ENCODE measurements at regions not wholly inside any gene's neighbourhood (a gene's known extent, or its start where the extent isn't known, plus 50 kb on each side); places are given as distances from the start of the nearest gene placed in this dataset.
"Not testable (repeated sequence)": the region's sequence is repeated elsewhere in the genome, so short reads cannot be mapped to it uniquely, and the experiment has no call there.

GRCh38 chr2:16244153-16244965 is 304.0 kb downstream of the MYCN start:
- no peak for DNase-seq (ENCODE audit: low read depth in 2 of 2)

GRCh38 chr2:16243411-16243996 is 303.2 kb downstream of the MYCN start:
- DNase-seq (ENCODE audit: low read depth in 2 of 2) = no peak

DNA sequence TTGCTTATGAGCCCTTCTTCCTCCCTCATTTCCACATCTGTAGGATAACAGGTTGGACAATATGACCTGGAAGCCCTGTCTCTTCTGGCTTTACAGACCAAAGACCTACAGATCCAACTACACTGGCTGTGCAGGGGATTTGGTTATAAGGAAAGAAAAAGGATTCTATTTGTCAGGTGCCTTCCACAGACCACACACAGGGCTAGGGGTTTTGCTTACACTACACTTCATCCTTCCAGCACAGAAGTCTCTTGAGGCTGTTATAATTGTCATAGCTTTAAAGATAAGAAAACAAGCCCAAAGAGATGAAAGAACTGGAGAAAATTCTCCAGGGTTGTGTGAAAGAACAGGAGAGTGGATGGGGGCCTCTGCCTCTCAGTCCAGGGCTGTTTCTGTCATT is 302.6 kb downstream of the MYCN start:
- no peak for DNase-seq (ENCODE audit: low read depth in 2 of 2)

DNA sequence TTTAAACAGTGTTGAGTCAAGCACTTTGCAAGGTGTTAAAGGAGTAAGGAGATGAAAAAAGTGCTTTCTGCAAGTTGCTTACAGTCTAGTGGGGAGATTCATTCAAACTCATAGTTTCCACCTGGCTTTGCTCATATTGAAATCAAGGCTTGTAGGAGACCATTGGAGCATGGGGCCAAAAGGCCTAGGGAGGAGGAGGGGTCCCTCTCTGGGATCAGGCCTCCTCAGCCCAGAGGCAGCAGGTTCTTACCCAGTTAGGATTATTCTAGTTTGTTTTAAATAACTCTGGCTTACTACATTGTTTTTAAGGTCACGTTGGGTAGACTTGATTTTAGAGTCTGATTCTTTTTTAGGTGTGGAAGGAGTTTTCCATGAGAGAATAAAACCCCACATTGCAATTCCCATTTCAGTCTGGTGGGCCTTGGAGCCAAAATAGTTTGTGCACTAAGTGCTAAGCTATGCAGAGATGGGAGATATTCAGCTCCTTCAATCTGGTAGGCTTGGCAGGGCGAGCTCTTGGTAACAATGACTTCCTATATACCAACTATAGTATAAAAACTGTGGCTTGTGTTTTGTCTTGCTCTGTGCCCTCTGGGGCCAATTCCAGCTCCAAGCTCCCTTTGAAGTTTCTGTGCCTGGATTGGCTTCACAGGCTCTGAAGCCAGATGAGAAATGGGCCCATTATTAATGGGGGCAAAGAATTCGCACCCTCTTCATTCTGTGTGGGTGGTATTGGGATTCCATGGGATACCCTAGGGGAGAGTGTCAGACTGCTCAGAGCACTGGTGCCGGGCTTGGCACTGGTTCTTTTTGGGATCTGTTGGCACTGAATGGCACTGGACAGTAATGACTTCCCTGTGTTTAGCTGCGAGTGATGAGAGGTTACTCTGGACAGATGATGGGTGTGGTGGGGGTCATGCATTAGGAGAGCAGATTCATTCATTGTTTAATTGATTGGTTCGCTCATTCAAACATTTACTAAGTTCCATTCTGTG is 301.1 kb downstream of the MYCN start:
- no peak for DNase-seq (ENCODE audit: low read depth in 2 of 2)

DNA sequence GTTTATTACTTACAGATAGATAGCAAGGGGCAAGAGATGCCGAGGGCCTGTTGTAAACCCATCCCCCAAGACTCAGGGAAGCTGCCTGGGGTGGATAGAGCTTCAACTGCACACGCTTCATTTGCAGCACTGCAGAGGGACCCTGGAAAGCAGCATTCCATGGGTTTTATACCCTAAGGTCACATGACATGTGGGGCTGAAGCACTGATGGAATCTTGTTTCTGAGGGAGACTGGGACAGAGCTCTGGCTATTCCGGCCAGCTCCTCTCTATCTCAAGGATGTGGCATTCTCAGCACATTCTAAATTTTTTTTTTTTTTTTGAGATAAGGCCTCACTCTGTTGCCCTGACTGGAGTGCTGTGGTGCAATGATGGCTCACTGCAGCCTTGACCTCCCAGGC is 300.1 kb downstream of the MYCN start:
- DNase-seq (ENCODE audit: low read depth in 2 of 2) = no peak

DNA sequence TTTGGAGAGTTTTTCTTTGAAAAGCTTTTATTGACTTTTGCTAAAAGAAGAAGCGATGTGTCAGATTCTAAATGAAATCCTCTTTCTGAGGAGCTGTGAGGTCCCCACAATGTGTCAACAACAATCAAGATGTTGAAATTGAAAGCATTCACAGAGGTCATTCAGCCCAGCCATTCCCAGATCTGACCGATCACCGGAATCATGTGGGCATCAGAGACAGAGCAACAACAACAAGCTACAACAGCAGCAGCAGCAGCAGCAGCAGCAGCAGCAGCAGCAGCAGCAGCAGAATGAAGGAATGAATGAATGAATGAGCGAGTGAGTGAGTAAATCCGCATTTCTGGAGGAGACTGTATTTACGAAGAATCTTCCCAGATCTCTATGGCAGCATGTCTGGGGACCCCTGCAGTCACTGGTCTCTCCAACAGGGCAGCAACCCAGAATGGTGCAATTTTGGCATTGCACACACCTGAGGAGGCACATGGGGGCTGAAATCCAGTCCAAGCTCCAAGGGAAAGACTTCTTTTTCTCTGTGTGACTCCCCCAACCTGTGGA is 299.0 kb downstream of the MYCN start:
- DNase-seq (ENCODE audit: low read depth in 2 of 2) = no peak

- no peak for DNase-seq (ENCODE audit: low read depth in 2 of 2)
Measured at GRCh38 chr2:16238786-16239185, 298.4 kb downstream of the MYCN start.

- DNase-seq (ENCODE audit: low read depth in 2 of 2) = no peak
Measured at GRCh38 chr2:16238001-16238761, 297.8 kb downstream of the MYCN start.

GRCh38 chr2:16235747-16236146 is 295.4 kb downstream of the MYCN start:
- no peak for DNase-seq (ENCODE audit: low read depth in 2 of 2)

DNA sequence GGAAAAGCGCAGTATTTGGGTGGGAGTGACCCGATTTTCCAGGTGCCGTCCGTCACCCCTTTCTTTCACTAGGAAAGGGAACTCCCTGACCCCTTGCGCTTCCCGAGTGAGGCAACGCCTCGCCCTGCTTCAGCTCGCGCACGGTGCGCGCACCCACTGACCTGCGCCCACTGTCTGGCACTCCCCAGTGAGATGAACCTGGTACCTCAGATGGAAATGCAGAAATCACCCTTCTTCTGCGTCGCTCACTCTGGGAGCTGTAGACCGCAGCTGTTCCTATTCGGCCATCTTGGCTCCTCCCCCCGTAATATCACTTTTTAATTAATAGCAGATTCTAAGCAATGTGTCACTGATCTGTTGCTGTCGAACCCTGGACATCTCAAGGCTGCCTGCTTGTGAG is 294.9 kb downstream of the MYCN start:
- DNase-seq (ENCODE audit: low read depth in 2 of 2) = not testable (repeated sequence)

- DNase-seq (ENCODE audit: low read depth in 2 of 2) = no peak
Measured at GRCh38 chr2:16228951-16229350, 288.6 kb downstream of the MYCN start.

DNA sequence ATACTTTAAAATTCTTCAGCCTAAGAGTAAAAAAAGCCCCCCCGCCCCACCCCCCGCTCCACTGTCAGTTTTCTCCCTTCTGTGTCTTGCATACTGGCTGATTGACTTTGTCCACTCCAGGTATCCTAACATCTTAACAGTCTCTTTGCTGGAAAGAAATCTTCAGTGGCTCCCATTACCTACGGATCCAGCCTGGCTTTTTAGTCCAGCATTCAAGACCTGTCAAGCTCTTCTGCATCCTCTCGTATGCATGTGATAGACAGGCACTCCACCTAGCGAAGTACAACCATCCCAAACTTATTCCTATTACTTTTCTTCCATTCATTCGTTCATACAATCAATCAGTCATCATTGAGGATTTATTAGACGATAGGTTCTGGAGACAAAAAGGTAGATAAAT is 288.1 kb downstream of the MYCN start:
- no peak for DNase-seq (ENCODE audit: low read depth in 2 of 2)

DNA sequence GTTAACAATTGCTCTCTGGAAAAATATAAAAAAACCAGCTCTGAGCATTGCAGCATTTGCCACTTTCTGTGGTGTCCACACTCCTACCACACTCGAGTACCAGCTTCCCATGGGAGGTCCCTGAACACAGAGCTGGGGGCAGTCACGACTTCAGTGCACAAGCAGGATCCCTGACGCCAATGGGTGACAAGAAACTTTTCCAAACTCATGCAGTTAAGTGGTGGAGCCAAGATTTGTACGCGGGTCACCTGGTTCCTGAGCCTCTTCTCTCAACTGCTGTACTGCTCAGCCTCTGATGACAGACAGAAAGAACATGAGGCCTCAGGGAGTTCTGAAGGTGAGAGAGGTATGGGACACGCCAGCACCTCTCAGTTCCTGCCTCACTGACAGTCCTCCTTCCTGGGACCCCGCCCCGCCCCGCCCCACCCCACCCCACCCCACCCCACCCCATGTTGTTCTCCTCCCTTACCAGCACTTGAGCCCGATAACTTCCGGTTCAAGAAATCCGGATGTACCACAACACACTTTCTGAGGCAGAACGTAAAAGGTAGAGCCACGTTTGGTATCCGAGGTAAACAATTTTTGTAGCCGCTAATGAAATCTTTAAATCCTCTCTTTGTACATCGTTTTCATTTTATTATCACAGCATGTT is 287.6 kb downstream of the MYCN start:
- no peak for DNase-seq (ENCODE audit: low read depth in 2 of 2)

- DNase-seq (ENCODE audit: low read depth in 2 of 2) = no peak
Measured at GRCh38 chr2:16226943-16227664, 286.8 kb downstream of the MYCN start.

DNA sequence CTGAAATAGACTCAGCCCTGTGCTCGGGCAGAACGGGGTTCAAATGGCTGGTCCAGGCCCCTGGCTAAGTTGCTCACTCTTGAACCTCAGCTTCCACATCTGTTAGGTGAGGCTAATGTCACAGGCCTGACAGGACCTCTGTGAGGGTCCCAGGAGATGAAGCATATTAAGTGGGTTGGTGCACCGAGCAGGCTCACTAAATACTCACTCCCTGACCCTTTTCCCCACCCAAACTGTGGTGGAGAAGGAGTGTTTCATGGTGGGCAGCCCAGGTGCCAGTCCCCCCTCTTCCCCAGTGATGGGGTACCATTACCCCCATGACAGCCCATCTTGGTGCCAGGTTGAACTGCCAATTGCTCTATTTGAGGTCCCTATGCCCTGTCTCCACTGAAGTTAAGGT is 286.0 kb downstream of the MYCN start:
- no peak for DNase-seq (ENCODE audit: low read depth in 2 of 2)

DNA sequence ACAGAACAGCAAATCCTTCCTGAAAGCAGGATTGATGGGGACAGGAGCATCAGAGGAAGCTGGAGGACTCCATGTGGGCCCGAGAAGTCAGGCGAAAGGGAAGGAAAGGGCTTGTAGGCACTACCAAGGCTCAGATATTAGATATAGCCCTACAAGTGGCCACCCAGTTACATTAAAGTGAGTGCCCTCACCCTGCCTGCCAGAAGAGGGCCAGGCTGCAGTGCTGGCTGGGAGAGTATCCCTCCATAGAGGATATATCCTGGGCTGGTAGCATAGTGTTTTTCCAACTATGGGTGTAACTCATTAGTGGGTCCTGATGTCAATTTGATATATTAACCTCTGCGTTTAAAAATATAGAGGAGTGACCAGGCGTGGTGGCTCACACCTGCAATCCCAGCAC is 285.2 kb downstream of the MYCN start:
- DNase-seq (ENCODE audit: low read depth in 2 of 2) = no peak

- DNase-seq (ENCODE audit: low read depth in 2 of 2) = no peak
Measured at GRCh38 chr2:16225071-16225470, 284.7 kb downstream of the MYCN start.

- DNase-seq (ENCODE audit: low read depth in 2 of 2) = no peak
Measured at GRCh38 chr2:16224298-16225045, 284.1 kb downstream of the MYCN start.

DNA sequence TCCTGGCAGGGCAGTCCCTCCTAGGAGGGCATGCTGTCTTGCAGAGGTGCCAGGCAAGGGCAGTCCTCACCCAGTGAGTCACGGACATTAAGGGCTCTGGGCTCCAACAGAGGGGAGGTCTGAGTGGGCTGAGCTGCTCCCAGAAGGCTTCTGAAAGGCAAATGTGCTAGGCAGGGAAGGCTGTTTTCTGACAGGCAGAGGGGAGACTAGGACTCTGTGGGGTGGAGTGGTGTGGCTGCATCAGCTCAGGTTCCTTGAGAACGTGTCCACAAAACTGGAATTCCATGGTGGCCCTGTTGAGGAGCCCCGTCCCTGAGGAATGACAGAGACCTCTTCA is 283.5 kb downstream of the MYCN start:
- DNase-seq (ENCODE audit: low read depth in 2 of 2) = no peak
